ENCODE measurements at regions not wholly inside any gene's neighbourhood (a gene's known extent, or its start where the extent isn't known, plus 50 kb on each side); places are given as distances from the start of the nearest gene placed in this dataset.
A peak's percentile ranks its signal among the peaks of the same experiment; 100 is the strongest.

- no peak for DNase-seq (ENCODE audit: low spot score)
Measured at GRCh38 chr2:137729305-137729704, 235.0 kb upstream of the HNMT start.

- DNase-seq (ENCODE audit: low spot score): no peak
Measured at GRCh38 chr2:137737559-137737958, 226.7 kb upstream of the HNMT start.

GRCh38 chr2:137741784-137742362 lies 222.4 kb upstream of the HNMT start:
- no peak for DNase-seq (ENCODE audit: low spot score)

- no peak for DNase-seq (ENCODE audit: low spot score)
Measured at GRCh38 chr2:137747509-137747908, 216.8 kb upstream of the HNMT start.

- no peak for DNase-seq (ENCODE audit: low spot score)
Measured at GRCh38 chr2:137748533-137748932, 215.7 kb upstream of the HNMT start.

GRCh38 chr2:137764646-137765045 lies 199.6 kb upstream of the HNMT start:
- DNase-seq (ENCODE audit: low spot score): no peak

GRCh38 chr2:137769406-137769805 lies 194.9 kb upstream of the HNMT start:
- no peak for DNase-seq (ENCODE audit: low spot score)

- peak; percentile 43 for DNase-seq (ENCODE audit: low spot score)
Measured at GRCh38 chr2:137770166-137770565, 194.1 kb upstream of the HNMT start.

- no peak for DNase-seq (ENCODE audit: low spot score)
Measured at GRCh38 chr2:137771064-137771463, 193.2 kb upstream of the HNMT start.

- no peak for DNase-seq (ENCODE audit: low spot score)
Measured at GRCh38 chr2:137772451-137772850, 191.8 kb upstream of the HNMT start.

- no peak for DNase-seq (ENCODE audit: low spot score)
Measured at GRCh38 chr2:137775529-137775928, 188.7 kb upstream of the HNMT start.

- DNase-seq (ENCODE audit: low spot score): no peak
Measured at GRCh38 chr2:137776697-137777096, 187.6 kb upstream of the HNMT start.

- no peak for DNase-seq (ENCODE audit: low spot score)
Measured at GRCh38 chr2:137797641-137798040, 166.6 kb upstream of the HNMT start.

- no peak for DNase-seq (ENCODE audit: low spot score)
Measured at GRCh38 chr2:137799600-137799999, 164.7 kb upstream of the HNMT start.

GRCh38 chr2:137800386-137800785 lies 163.9 kb upstream of the HNMT start:
- no peak for DNase-seq (ENCODE audit: low spot score)

GRCh38 chr2:137801228-137801627 lies 163.0 kb upstream of the HNMT start:
- DNase-seq (ENCODE audit: low spot score): no peak

GRCh38 chr2:137802038-137802437 lies 162.2 kb upstream of the HNMT start:
- no peak for DNase-seq (ENCODE audit: low spot score)

GRCh38 chr2:137806068-137806805 lies 158.0 kb upstream of the HNMT start:
- no peak for DNase-seq (ENCODE audit: low spot score)

GRCh38 chr2:137809252-137809651 lies 155.0 kb upstream of the HNMT start:
- no peak for DNase-seq (ENCODE audit: low spot score)

GRCh38 chr2:137809837-137810236 lies 154.4 kb upstream of the HNMT start:
- DNase-seq (ENCODE audit: low spot score): no peak

GRCh38 chr2:137812517-137812916 lies 151.8 kb upstream of the HNMT start:
- DNase-seq (ENCODE audit: low spot score): no peak

GRCh38 chr2:137813176-137813575 lies 151.1 kb upstream of the HNMT start:
- no peak for DNase-seq (ENCODE audit: low spot score)

GRCh38 chr2:137817058-137817457 lies 147.2 kb upstream of the HNMT start:
- DNase-seq (ENCODE audit: low spot score): no peak

- no peak for DNase-seq (ENCODE audit: low spot score)
Measured at GRCh38 chr2:137823196-137823595, 141.1 kb upstream of the HNMT start.
